H9 (cell line): ENCODE measurements at regions not wholly inside any gene's neighbourhood (a gene's known extent, or its start where the extent isn't known, plus 50 kb on each side); places are given as distances from the start of the nearest gene placed in this dataset.

Experiments
- DNase-seq: peaks from one replicate; pipeline ENCODE4 v3.0.0-alpha.2; 2017
- H2AFZ ChIP-seq: one replicate; pipeline ENCODE4 v1.6.1; 2013; ENCODE audit warnings: mild to moderate bottlenecking, low read length, control low read depth, moderate library complexity
- H2AK5ac ChIP-seq: 2 replicates; pipeline ENCODE4 v1.6.1; 2013; ENCODE audit warnings: low read length, control low read depth, mixed read lengths; ENCODE audit not compliant: insufficient read length
- H2BK120ac ChIP-seq: one replicate; pipeline ENCODE4 v1.6.1; 2013; ENCODE audit warnings: low read depth, mild to moderate bottlenecking, low read length, control low read depth, inconsistent platforms; ENCODE audit not compliant: poor library complexity, severe bottlenecking
- H2BK12ac ChIP-seq: 2 replicates; pipeline ENCODE4 v1.6.1; 2013; ENCODE audit warnings: low read length, control low read depth, mixed read lengths, low read depth; ENCODE audit not compliant: insufficient read length
- H2BK15ac ChIP-seq: 2 replicates; pipeline ENCODE4 v1.6.1; 2013; ENCODE audit warnings: low read depth, low read length, control low read depth
- H2BK20ac ChIP-seq: one replicate; pipeline ENCODE4 v1.6.1; 2013; ENCODE audit warnings: low read depth, mild to moderate bottlenecking, low read length, control low read depth, inconsistent platforms; ENCODE audit not compliant: poor library complexity, severe bottlenecking
- H2BK5ac ChIP-seq: 2 replicates; pipeline ENCODE4 v1.6.1; 2013; ENCODE audit warnings: low read length, control low read depth, mixed read lengths; ENCODE audit not compliant: insufficient read length
- H3K14ac ChIP-seq: 2 replicates; pipeline ENCODE4 v1.6.1; 2013; ENCODE audit warnings: low read length, control low read depth; ENCODE audit not compliant: insufficient read depth
- H3K18ac ChIP-seq: 2 replicates; pipeline ENCODE4 v1.6.1; 2013; ENCODE audit warnings: low read depth, mild to moderate bottlenecking, mixed read lengths, low read length, control low read depth; ENCODE audit not compliant: insufficient read length
- H3K23ac ChIP-seq: 2 replicates; pipeline ENCODE4 v1.6.1; 2013; ENCODE audit warnings: low read length, control low read depth, mixed read lengths, low read depth; ENCODE audit not compliant: insufficient read length
- H3K23me2 ChIP-seq: 2 replicates; pipeline ENCODE4 v1.6.1; 2013; ENCODE audit warnings: low read depth, mild to moderate bottlenecking, mixed read lengths, low read length, control low read depth; ENCODE audit not compliant: insufficient read length, poor library complexity, severe bottlenecking
- H3K27ac ChIP-seq: 2 replicates; pipeline ENCODE4 v1.5.1; 2013; ENCODE audit warnings: low read length, control low read depth, mixed read lengths, low read depth; ENCODE audit not compliant: insufficient read length
- H3K27me3 ChIP-seq: 2 replicates; pipeline ENCODE4 v1.6.1; 2013; ENCODE audit warnings: low read length, control low read depth, inconsistent platforms; ENCODE audit not compliant: insufficient read depth
- H3K4ac ChIP-seq: 2 replicates; pipeline ENCODE4 v1.6.1; 2013; ENCODE audit warnings: low read depth, mild to moderate bottlenecking, control low read depth, inconsistent platforms, low read length, moderate library complexity
- H3K4me1 ChIP-seq: 2 replicates; pipeline ENCODE4 v1.6.1; 2013; ENCODE audit warnings: low read length, control low read depth, inconsistent platforms; ENCODE audit not compliant: insufficient read depth
- H3K4me2 ChIP-seq: 2 replicates; pipeline ENCODE4 v1.6.1; 2013; ENCODE audit warnings: low read length, control low read depth, mixed read lengths; ENCODE audit not compliant: insufficient read length, insufficient read depth
- H3K56ac ChIP-seq: 2 replicates; pipeline ENCODE4 v1.6.1; 2013; ENCODE audit warnings: low read depth, mild to moderate bottlenecking, mixed read lengths, low read length, control low read depth; ENCODE audit not compliant: insufficient read length
- H3K79me1 ChIP-seq: 2 replicates; pipeline ENCODE4 v1.6.1; 2013; ENCODE audit warnings: low read depth, mild to moderate bottlenecking, moderate library complexity, low read length, control low read depth, inconsistent platforms; ENCODE audit not compliant: insufficient read depth, poor library complexity, severe bottlenecking
- H3K79me2 ChIP-seq: 2 replicates; pipeline ENCODE4 v1.6.1; 2013; ENCODE audit warnings: low read length, control low read depth, inconsistent platforms; ENCODE audit not compliant: insufficient read depth
- H3K9ac ChIP-seq: 2 replicates; pipeline ENCODE4 v1.6.1; 2013; ENCODE audit warnings: low read length, control low read depth, mixed read lengths; ENCODE audit not compliant: insufficient read length; ENCODE audit errors: extremely low read depth
- H3K9me3 ChIP-seq: one replicate; pipeline ENCODE4 v1.6.1; 2013; ENCODE audit warnings: low read depth, low read length, inconsistent platforms; ENCODE audit not compliant: control insufficient read depth
- H3T11ph ChIP-seq: one replicate; pipeline ENCODE4 v1.6.1; 2013; ENCODE audit warnings: mild to moderate bottlenecking, low read length, control low read depth, inconsistent platforms
- H4K20me1 ChIP-seq: one replicate; pipeline ENCODE4 v1.6.1; 2013; ENCODE audit not compliant: control insufficient read depth, insufficient read length, insufficient read depth
- H4K5ac ChIP-seq: 2 replicates; pipeline ENCODE4 v1.6.1; 2013; ENCODE audit warnings: low read depth, mild to moderate bottlenecking, mixed read lengths, low read length, control low read depth; ENCODE audit not compliant: insufficient read length
- H4K8ac ChIP-seq: replicated peaks from 2 replicates; pipeline ENCODE4 v1.6.1; 2013; ENCODE audit warnings: low read length, control low read depth, mixed read lengths, low read depth; ENCODE audit not compliant: insufficient read length
- H4K91ac ChIP-seq: 2 replicates; pipeline ENCODE4 v1.6.1; 2013; ENCODE audit warnings: low read depth, mild to moderate bottlenecking, moderate library complexity, mixed read lengths, low read length, control low read depth; ENCODE audit not compliant: insufficient read length
- H3K27ac Mint-ChIP-seq, 3 experiments: 2 replicates in 2 of 3; 3 replicates in 1 of 3; pipeline ENCODE4 v1.8.0; 2020 to 2021; ENCODE audit warnings: mixed read lengths in 3 of 3, mild to moderate bottlenecking in 1 of 3, moderate library complexity in 1 of 3
- H3K27me3 Mint-ChIP-seq: 2 replicates; pipeline ENCODE4 v1.8.0; 2021; ENCODE audit warnings: low read depth, mild to moderate bottlenecking, moderate library complexity, mixed read lengths
- H3K36me3 Mint-ChIP-seq, 3 experiments: 2 replicates in 2 of 3; 3 replicates in 1 of 3; pipeline ENCODE4 v1.8.0; 2020 to 2021; ENCODE audit warnings: low read depth in 3 of 3, mixed read lengths in 3 of 3; ENCODE audit not compliant: insufficient read depth in 1 of 3
- H3K4me1 Mint-ChIP-seq, 2 experiments: 2 replicates each; pipeline ENCODE4 v1.8.0; 2020; ENCODE audit warnings: mixed read lengths in 2 of 2
- H3K4me3 Mint-ChIP-seq, 2 experiments: 2 replicates in 1 of 2; 3 replicates in 1 of 2; pipeline ENCODE4 v1.8.0; 2020 to 2021; ENCODE audit warnings: mild to moderate bottlenecking in 2 of 2, mixed read lengths in 2 of 2, moderate library complexity in 1 of 2
- H3K9me3 Mint-ChIP-seq, 2 experiments: 2 replicates in 1 of 2; 3 replicates in 1 of 2; pipeline ENCODE4 v1.8.0; 2020; ENCODE audit warnings: mild to moderate bottlenecking in 2 of 2, mixed read lengths in 2 of 2, moderate library complexity in 1 of 2
- CTCF ChIP-seq: fragments of 200-600 bp; sonication (generic); conservative IDR thresholded peaks from 3 replicates; pipeline ENCODE4 v1.8.0; 2021; ENCODE audit warnings: antibody characterized with exemption, mild to moderate bottlenecking
- WGBS: extraction: QIAGEN DNeasy Blood & Tissue Kit; methylation state at CpG from one replicate; pipeline ENCODE4 v1.1.7; 2013; ENCODE audit warnings: missing lambda C conversion rate, low lambda C conversion rate, mixed read lengths; ENCODE audit not compliant: insufficient read length; ENCODE audit errors: extremely low coverage; 5-methylcytosine and 5-hydroxymethylcytosine counted together

DNA sequence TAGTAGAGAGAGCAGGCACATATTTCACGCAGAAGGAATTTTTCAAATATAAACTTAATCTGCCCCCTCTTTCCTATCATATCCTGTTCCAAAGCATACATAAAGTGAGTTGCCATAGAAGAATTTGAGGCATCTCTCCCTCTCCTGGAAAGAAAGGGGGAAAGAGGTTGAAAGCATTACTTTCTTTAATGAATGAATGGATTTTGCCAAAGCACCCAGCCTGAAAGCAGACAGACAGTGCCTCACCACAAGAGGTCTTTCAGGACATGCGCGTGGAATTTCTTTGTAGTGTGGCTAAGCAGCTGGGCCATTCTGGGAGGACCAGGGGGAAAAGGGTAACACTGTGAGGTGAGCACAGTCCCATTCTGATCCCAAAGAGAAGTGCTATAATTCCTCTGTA is 651.4 kb downstream of the IQCM start:
- no peak overlapping the region for H3K56ac ChIP-seq
- no peak overlapping the region for H3K18ac ChIP-seq
- TF ChIP-seq CTCF = no peak
- no peak overlapping the region for H3T11ph ChIP-seq
- H3K23ac ChIP-seq = no peak overlapping the region
- H2AK5ac ChIP-seq = no peak overlapping the region
- no peak overlapping the region for H3K4ac ChIP-seq
- Mint-ChIP-seq H3K4me3 (no peak overlapping the region), H3K36me3 (no peaks in the 10 kb centered on the region), H3K4me1 (peaks cover 23 to 28% of the 10 kb centered on the region in 2 experiments), H3K27me3 (no peaks in the 10 kb centered on the region), H3K9me3 (no peaks in the 10 kb centered on the region), H3K27ac (peak overlapping the region; percentile 24 to 88 (median 63); a peak in 5 of 7 replicates)
- no peak overlapping the region for H3K27ac ChIP-seq
- H2AFZ ChIP-seq = no peak overlapping the region
- H3K4me1 ChIP-seq = peaks cover 3% of the 10 kb centered on the region; the same call in 1 of the 2 replicates
- no peak overlapping the region for H2BK120ac ChIP-seq
- H3K9me3 ChIP-seq = no peaks in the 10 kb centered on the region
- H2BK12ac ChIP-seq = no peak overlapping the region
- H4K20me1 ChIP-seq = no peaks in the 10 kb centered on the region
- no peak overlapping the region for H2BK15ac ChIP-seq
- no peak overlapping the region for H3K9ac ChIP-seq
- no peaks in the 10 kb centered on the region for H3K79me2 ChIP-seq
- peak; percentile 52 for DNase-seq
- no peaks in the 10 kb centered on the region for H3K23me2 ChIP-seq
- no peak overlapping the region for H4K8ac ChIP-seq
- H2BK5ac ChIP-seq = no peak overlapping the region
- no peak overlapping the region for H3K4me2 ChIP-seq
- no peak overlapping the region for H2BK20ac ChIP-seq
- no peaks in the 10 kb centered on the region for H3K27me3 ChIP-seq
- WGBS = no CpG with 5 or more reads among the region's 3 CpGs
- H4K91ac ChIP-seq = no peak overlapping the region
- no peak overlapping the region for H3K14ac ChIP-seq
- no peak overlapping the region for H4K5ac ChIP-seq
- H3K79me1 ChIP-seq = no peaks in the 10 kb centered on the region
